ENCODE measurements at regions not wholly inside any gene's neighbourhood (a gene's known extent, or its start where the extent isn't known, plus 50 kb on each side); places are given as distances from the start of the nearest gene placed in this dataset.
A peak's percentile ranks its signal among the peaks of the same experiment; 100 is the strongest.

DNA sequence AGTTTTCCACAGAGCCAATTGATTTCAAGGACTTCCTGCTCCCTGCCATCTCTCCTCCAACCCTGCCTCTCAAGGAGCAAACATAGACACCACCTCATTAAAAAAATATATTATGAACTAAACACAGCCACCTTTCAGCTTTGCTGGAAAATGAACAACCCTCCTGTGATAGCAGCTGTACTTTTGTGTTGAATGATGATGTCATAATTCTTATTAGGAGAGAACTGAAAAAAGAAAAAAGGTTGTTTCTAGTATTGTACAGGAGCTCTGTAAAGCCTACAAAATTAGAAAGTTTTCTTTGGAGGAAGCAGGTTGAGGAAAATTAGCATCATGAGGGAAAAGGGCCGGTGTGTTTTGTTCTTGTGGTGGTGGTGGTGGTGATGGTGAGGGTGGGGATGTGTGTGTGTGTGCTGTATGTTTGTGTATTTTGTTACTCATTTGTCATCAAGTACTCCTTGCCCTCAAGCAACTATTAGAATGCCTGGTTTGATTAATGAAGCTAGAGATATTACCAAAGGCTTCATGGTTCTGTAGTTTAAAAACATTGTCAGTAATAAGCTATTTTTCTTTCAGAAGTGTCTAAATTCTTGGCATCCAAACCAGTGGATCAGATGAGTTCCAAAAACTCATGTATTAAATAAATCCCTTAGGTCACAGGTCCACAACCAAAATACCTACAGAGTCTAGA, 405.9 kb downstream of the TLE4 start:
- no peak for DNase-seq

DNA sequence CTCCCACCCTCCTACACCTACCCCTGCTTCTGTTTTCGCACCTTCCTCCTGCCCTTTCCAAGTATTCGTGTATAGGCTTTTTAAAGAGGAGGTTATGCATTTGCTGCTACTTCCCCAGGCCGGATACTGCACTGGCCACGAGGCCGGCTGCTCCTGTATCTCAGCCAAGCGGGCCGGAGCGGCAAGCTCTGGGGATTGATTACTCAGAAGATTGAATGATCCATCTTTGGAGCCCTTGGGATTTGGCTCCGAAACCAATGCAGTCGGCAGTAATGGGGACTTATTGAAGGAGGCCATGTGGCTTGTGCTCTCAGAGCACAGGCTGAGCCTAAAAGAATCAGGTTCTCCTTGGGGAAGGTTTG, 405.3 kb downstream of the TLE4 start:
- DNase-seq: no peak

DNA sequence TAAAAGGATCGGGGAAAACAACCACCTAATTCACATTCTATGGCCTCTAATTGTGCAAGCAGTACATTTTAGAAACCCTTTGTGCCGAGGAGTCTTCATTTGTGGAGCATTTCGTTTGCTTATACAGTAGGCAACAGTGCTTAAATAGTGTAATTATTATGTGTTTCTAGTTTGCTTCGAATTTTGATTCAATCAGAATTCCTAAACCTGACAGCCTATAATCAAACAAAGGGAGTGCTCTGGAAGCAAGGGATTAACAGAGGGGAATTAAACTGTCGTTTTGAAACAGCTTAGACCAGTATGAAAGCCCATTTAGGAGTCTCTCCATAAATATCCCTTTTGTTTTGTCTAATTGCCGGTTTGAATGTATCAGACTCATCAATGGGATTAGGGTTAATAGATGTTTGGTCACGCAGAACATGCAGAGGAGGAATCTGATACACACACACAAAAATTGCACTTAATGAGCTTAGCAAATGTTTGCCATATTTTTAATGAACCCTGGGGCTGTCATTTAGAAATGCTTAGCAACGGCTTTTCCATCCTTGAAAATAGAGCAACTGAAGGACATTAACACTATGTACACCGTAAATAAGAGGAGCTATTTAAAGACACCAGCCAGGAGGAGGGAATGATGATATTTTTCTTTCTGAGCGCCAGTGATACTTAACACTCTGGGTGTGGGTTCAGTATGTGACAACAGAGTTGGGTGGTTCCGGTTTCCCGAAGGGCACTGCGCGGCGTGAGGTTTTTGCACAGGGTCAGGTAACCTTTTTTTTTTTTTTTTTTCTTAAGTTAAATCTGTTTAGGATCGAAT, 404.7 kb downstream of the TLE4 start:
- DNase-seq: no peak

DNA sequence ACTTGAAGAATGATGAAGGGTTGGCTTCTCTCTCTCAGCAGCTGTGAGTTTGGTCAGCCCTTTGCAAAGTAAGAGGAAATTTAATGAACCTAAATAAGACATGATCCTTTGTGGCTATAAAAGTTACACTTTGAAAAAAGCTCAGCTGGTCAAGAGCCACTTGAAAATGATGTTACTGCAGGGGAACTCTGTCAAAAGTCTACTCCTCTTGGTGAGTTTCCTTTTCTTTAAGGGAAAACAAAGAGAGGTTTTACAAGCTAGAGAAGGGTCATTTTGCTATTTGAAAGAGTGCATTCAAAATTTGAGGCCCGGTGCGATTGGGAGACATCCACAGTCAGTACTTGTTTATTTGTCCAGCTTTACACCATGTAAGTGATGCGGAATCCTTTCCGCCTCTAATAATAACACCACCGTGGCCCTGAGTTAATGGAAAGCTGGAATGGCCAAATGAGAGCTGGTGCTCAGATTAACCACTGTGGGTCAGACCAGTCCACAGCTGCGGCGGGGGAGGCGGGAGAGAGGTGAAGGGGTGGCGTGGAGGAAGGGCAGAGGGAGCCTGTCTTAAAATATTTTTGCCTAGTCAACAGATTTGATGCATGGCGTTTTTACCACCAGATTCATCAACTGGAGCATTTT, 404.0 kb downstream of the TLE4 start:
- peak in 3 of 14 donors; percentile 8 to 16 (median 11) for DNase-seq

- no peak for DNase-seq
These were observed 403.1 kb downstream of the TLE4 start for GRCh38 chr9:79974806-79975422.

DNA sequence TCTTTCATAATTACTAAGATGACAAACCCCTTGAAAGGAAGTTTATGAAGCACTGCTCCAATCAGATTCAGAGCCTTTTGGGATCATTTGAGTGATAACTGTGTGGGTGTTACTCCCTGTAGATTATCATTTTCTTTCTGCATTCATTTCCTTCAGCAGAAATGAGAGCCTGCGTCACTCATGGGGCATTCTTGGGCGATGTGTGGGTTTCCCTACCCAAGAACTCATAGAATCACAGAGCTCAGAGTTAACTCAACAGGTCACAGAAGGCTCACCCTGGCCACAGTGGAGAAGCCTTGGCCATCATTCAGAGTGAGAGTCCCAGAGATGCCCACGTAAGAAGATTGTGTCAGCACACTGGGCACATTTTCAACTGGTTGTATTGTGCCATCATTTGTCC, 401.9 kb downstream of the TLE4 start:
- no peak for DNase-seq

- DNase-seq: no peak
These were observed 398.3 kb downstream of the TLE4 start for GRCh38 chr9:79970146-79970425.

- no peak for DNase-seq
These were observed 397.8 kb downstream of the TLE4 start for GRCh38 chr9:79969393-79970145.

GRCh38 chr9:79968533-79968932, 396.8 kb downstream of the TLE4 start:
- DNase-seq: no peak

GRCh38 chr9:79962836-79963235, 391.1 kb downstream of the TLE4 start:
- DNase-seq: no peak

- no peak for DNase-seq
These were observed 390.4 kb downstream of the TLE4 start for GRCh38 chr9:79962150-79962549.

DNA sequence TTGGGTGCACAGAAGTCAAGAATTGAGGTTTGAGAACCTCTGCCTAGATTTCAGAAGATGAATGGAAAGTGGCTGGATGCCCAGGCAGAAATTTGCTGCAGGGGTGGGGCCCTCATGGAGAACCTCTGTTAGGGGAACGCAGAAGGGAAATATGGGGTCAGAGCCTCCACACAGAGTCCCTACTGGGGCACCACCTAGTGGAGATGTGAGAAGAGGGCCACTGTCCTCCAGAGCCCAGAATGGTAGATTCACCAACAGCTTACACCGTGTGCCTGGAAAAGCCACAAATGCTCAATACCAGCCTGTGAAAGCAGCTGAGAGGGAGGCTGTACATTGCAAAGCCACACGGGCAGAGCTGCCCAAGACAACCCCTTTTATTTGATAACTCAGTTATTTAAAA, 383.5 kb downstream of the TLE4 start:
- DNase-seq: no peak

DNA sequence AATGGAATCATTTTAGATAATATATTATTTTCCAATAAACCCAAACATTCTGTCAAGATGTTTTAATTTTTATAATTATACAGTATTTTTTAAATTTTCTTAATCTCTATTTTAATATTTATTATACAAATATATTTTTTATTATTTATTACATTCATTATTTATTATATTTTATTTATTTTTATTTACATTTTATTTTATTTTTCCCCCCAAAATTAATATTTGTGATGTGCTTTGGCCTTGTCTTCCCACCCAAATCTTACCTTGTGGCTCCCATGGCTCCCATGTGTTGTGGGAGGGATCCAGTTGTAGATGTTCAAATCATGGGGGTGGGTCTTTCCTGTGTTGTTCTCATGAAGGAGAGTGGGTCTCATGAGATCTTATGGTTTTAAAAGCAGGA, 382.1 kb downstream of the TLE4 start:
- DNase-seq: no peak

GRCh38 chr9:79952401-79952800, 380.6 kb downstream of the TLE4 start:
- no peak for DNase-seq

- peak in 3 of 14 donors; percentile 3 to 64 (median 5) for DNase-seq
These were observed 374.9 kb downstream of the TLE4 start for GRCh38 chr9:79946712-79947111.

DNA sequence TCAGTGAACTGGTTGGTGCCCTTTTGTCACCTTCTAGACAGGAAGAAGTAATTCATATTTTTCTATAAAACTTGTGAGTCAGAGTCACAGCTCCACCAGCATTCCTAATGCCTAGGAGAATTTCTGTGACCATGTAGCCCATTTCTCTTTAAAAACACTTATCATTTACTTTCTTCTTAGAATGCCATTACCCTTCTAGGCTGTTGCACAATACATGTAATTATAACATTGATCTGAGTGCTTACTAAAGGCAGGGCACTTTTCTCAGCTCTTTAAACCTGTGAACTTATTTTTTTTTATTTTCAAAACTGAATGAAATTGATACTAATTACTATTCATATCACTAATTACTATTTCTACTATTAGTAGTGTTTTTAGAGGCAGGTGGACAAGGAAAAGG, 373.7 kb downstream of the TLE4 start:
- DNase-seq: no peak

GRCh38 chr9:79945016-79945415, 373.3 kb downstream of the TLE4 start:
- DNase-seq: no peak

DNA sequence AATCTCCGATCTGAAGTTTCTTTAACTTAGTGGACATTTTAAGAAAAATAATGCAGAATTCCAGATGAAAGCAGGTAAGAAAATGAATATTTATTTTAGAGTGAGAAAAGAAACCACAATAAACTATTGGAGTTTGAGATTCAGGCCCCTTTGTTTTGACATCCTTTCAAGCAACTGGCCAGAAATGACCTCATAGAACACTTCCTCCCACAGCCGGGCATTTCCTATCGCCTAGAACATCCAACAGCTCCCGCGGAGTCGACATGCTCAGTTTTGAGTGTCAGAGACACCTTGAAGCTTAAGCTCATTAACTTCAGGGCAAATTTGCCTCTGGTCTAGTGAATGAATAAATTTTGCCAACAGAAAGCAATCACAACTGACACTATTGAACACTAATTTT, 369.2 kb downstream of the TLE4 start:
- no peak for DNase-seq

DNA sequence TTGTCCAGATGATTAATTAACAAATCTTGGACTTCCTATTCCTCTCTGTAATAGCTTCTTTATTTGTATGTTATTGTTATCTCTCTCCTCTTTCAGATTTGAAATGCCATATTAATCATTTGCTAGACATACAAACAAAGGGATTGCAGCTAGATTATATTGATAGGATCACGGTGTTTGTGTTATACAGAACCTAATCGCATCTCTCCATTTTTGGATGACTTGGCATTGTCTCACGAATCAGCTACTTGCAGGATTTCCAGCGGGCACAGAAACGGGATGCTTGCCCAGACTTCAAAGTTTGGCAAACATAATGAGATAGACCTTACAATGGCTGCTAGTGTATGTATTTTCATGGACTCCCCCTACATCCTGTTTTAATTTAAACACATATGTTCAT, 368.1 kb downstream of the TLE4 start:
- DNase-seq: peak in 1 of 14 donors; percentile 45

GRCh38 chr9:79936336-79936735, 364.6 kb downstream of the TLE4 start:
- no peak for DNase-seq

DNA sequence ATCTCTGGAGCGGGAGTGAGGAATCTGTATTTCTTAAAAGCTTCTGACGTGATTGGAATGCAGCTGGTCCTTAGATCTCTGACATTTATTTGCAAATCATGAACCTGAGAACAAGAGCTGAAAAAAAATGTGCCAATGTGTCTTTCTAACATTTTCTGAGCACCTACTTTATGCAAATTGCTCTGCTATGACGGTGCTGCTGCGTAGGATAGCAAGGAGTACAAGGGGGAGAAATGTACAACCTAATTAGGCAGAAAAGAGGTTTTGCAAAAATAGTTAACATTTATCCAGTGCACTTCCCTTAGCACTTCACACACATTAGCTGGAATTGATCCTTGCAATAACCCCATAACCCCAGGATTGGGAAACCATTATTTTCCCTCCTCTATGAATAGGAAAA, 357.5 kb downstream of the TLE4 start:
- DNase-seq: no peak

DNA sequence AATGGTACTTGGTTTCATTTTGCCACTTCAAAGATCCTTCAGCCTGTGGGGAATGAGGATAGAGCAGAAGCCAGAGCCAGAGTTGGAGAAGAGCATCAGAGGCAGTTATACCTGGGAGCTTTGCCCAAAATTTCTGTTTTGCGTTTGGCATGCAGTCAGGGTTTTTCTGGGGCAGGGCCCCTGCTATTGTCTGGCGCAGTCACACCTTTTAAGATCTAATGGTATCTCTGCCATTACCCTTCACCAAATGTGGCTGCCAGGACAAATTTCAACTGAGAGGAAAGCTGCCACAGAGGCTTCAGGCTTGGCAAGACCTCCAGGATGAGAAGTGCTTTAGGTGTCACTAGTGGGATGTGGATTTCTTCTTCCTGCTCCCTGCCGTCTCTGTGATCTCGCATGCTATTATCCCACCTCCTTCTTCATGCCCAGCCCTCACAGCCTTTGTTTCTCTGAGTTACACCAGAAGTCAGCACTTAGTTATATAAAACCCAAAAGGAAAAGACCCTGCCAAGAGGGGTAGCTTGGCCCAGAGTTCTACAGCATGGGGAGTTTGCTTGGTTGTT, 357.0 kb downstream of the TLE4 start:
- DNase-seq: peak in 1 of 14 donors; percentile 28

All from C1 segment of cervical spinal cord (tissue), 14 donors.